Upper lobe of left lung (tissue), 6 donors: ENCODE measurements at regions not wholly inside any gene's neighbourhood (a gene's known extent, or its start where the extent isn't known, plus 50 kb on each side); places are given as distances from the start of the nearest gene placed in this dataset.

Experiments
- ATAC-seq, 2 donors: fragments of 200-7000 bp; cut with Tn5 transposase; one replicate each; pipeline ENCODE4 v1.9.1; 2022; ENCODE audit warnings: mild to moderate bottlenecking in 2 of 2, moderate library complexity in 2 of 2; ENCODE audit not compliant: low FRiP score in 2 of 2
- DNase-seq, 2 donors: peaks; one replicate each; pipeline ENCODE4 v3.0.0-alpha.2; 2019 to 2020
- H3K27ac ChIP-seq, 4 donors: fragments of 200-600 bp; sonication (generic); one replicate each; pipeline ENCODE4 v1.5.1; 2016 to 2019
- H3K27me3 ChIP-seq, 4 donors: fragments of 200-600 bp; sonication (generic); one replicate each; pipeline ENCODE4 v1.5.1; 2017 to 2019
- H3K36me3 ChIP-seq, 4 donors: fragments of 200-600 bp; sonication (generic); one replicate each; pipeline ENCODE4 v1.5.1; 2016 to 2019
- H3K4me1 ChIP-seq, 4 donors: fragments of 200-600 bp; sonication (generic); one replicate each; pipeline ENCODE4 v1.5.1; 2018 to 2019
- H3K4me3 ChIP-seq, 4 donors: fragments of 200-600 bp; sonication (generic); one replicate each; pipeline ENCODE4 v1.5.1; 2017 to 2019; ENCODE audit warnings: mild to moderate bottlenecking in 2 of 4, moderate library complexity in 1 of 4
- H3K9me3 ChIP-seq, 4 donors: fragments of 200-600 bp; sonication (generic); one replicate each; pipeline ENCODE4 v1.5.1; 2018 to 2019
- EP300 ChIP-seq, 4 donors: sonication (generic); formaldehyde crosslinking; IDR thresholded peaks; one replicate each; pipeline ENCODE4 v1.5.1; 2017; ENCODE audit warnings: antibody characterized with exemption in 4 of 4, control low read depth in 2 of 4
- POLR2A ChIP-seq, 4 donors: fragments of 450-650 bp; IDR thresholded peaks; one replicate each; pipeline ENCODE4 v1.5.1; 2016 to 2017; ENCODE audit warnings: antibody characterized with exemption in 4 of 4, mild to moderate bottlenecking in 2 of 4
- POLR2AphosphoS5 ChIP-seq, 2 donors: sonication (generic); formaldehyde crosslinking; IDR thresholded peaks; one replicate each; pipeline ENCODE4 v1.5.1; 2017; ENCODE audit warnings: antibody characterized with exemption in 2 of 2
- WGBS, 2 donors: methylation state at CpG; one replicate each; pipeline ENCODE4 v1.1.5; 2017 to 2018; 5-methylcytosine and 5-hydroxymethylcytosine counted together
- TF ChIP-seq, protein P1 (sequence below), 6 experiments: fragments of 450-650 bp in 4 of 6; fragments of 200-600 bp in 2 of 6; sonication (generic) in 2 of 6; IDR thresholded peaks; one replicate each; pipeline ENCODE4 v1.5.1; 2016 to 2019; ENCODE audit warnings: antibody characterized with exemption in 6 of 6
- donor health status: DM: no; HTN: no; CAD: no; lungs with moderate emphysema.
- donor health status: DM: no; HTN: yes; CAD: no; lungs with severe emphysema.

- no peak overlapping the region for H3K4me3 ChIP-seq
- no peaks in the 10 kb centered on the region for H3K9me3 ChIP-seq
- H3K4me1 ChIP-seq, result no peaks in the 10 kb centered on the region
- H3K27me3 ChIP-seq, result no peaks in the 10 kb centered on the region
- DNase-seq (no peak), ATAC-seq (no peak)
- no peaks in the 10 kb centered on the region for H3K36me3 ChIP-seq
- TF ChIP-seq POLR2A (IDR thresholded peaks at IDR 0.05) (no peak), POLR2AphosphoS5 (IDR thresholded peaks at IDR 0.05) (no peak), EP300 (IDR thresholded peaks at IDR 0.05) (no peak)
- TF ChIP-seq, protein P1, sequence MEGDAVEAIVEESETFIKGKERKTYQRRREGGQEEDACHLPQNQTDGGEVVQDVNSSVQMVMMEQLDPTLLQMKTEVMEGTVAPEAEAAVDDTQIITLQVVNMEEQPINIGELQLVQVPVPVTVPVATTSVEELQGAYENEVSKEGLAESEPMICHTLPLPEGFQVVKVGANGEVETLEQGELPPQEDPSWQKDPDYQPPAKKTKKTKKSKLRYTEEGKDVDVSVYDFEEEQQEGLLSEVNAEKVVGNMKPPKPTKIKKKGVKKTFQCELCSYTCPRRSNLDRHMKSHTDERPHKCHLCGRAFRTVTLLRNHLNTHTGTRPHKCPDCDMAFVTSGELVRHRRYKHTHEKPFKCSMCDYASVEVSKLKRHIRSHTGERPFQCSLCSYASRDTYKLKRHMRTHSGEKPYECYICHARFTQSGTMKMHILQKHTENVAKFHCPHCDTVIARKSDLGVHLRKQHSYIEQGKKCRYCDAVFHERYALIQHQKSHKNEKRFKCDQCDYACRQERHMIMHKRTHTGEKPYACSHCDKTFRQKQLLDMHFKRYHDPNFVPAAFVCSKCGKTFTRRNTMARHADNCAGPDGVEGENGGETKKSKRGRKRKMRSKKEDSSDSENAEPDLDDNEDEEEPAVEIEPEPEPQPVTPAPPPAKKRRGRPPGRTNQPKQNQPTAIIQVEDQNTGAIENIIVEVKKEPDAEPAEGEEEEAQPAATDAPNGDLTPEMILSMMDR (IDR thresholded peaks at IDR 0.05), result no peak
- no peak overlapping the region for H3K27ac ChIP-seq
- WGBS, 2 donors, result 52 to 58% methylated on average over 1 of the region's 1 CpG
Observed at GRCh38 chr6:67766057-67766456, 869.0 kb upstream of the ADGRB3 start.

DNA sequence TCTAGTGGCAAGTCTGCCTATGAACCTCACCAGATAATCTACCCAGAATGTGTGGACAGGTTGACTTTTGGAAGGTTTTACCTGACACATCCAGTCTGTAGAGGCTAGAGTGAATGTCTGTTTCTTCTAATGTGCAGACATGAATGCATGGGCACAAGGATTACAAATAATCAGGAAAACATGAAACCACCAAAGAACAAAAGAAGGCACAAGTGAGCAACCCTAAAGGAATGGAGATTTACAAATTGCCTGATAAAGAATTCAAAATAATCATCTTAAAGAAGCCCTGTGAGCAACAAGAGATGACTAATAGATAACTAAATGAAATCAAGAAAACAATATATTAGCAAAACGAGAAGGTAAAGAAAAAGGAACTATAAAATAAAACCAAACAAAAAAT lies 876.1 kb upstream of the ADGRB3 start:
- no peak for TF ChIP-seq POLR2A (IDR thresholded peaks at IDR 0.05)
- no peak for TF ChIP-seq POLR2AphosphoS5 (IDR thresholded peaks at IDR 0.05)
- TF ChIP-seq, protein P1 (IDR thresholded peaks at IDR 0.05), result no peak
- TF ChIP-seq EP300 (IDR thresholded peaks at IDR 0.05), result no peak
- Histone ChIP-seq H3K4me3 (no peak overlapping the region), H3K36me3 (no peaks in the 10 kb centered on the region), H3K9me3 (peaks cover 0 to 7% (median 1%) of the 10 kb centered on the region in 4 donors), H3K27me3 (no peaks in the 10 kb centered on the region), H3K27ac (no peak overlapping the region), H3K4me1 (no peaks in the 10 kb centered on the region)
- 67 to 76% methylated on average over 1 of the region's 1 CpG for WGBS, 2 donors
- ATAC-seq, result no peak
- DNase-seq, result no peak

DNA sequence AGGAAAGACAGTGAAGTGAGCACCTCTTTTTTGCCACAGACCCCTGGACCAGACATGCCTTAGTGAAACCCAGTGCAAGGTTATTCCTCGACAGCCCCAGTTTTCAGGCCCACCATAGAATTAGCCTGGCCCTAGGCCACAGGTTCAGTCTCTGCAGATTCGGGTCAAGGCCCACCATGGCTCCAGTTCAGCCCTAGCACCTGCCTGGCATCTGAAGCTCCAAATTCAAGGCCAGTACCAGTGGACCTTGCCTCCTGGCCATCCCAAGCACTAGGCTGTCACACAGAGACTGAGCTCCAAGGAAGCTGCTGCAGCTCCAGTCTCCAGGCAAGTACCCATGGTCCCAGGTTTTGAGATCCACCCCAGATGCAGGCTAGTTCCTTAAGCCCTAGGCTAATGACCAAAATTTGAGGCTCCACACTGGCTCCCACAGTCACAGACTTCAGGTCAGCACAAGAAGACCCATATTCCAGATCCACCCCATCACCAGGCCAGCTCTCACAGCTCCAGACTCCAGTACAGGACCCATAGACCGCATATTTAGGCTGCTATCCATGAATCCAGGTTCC lies 877.5 kb upstream of the ADGRB3 start:
- ATAC-seq (no peak), DNase-seq (no peak)
- no peak overlapping the region for H3K4me3 ChIP-seq
- H3K4me1 ChIP-seq, result no peaks in the 10 kb centered on the region
- H3K27ac ChIP-seq, result no peak overlapping the region
- TF ChIP-seq, protein P1 (IDR thresholded peaks at IDR 0.05), result no peak
- TF ChIP-seq POLR2AphosphoS5 (IDR thresholded peaks at IDR 0.05) (no peak), EP300 (IDR thresholded peaks at IDR 0.05) (no peak), POLR2A (IDR thresholded peaks at IDR 0.05) (no peak)
- no peaks in the 10 kb centered on the region for H3K27me3 ChIP-seq
- H3K36me3 ChIP-seq, result no peaks in the 10 kb centered on the region
- peaks cover 0 to 7% (median 1%) of the 10 kb centered on the region in 4 donors for H3K9me3 ChIP-seq
- WGBS, 2 donors, result 54 to 72% methylated on average over 2 to 3 of the region's 3 CpGs

GRCh38 chr6:67748521-67748920 lies 886.6 kb upstream of the ADGRB3 start:
- Histone ChIP-seq H3K4me3 (no peak overlapping the region), H3K36me3 (no peaks in the 10 kb centered on the region), H3K9me3 (no peaks in the 10 kb centered on the region), H3K27ac (no peak overlapping the region), H3K27me3 (no peaks in the 10 kb centered on the region), H3K4me1 (no peaks in the 10 kb centered on the region)
- no peak for DNase-seq
- TF ChIP-seq POLR2A (IDR thresholded peaks at IDR 0.05), result no peak
- no peak for ATAC-seq
- WGBS, 2 donors, result 86 to 89% methylated on average over 1 of the region's 1 CpG

GRCh38 chr6:67736816-67737215 lies 898.3 kb upstream of the ADGRB3 start:
- Histone ChIP-seq H3K9me3 (peaks cover 0 to 6% (median 1%) of the 10 kb centered on the region in 4 donors), H3K27ac (no peak overlapping the region), H3K36me3 (no peaks in the 10 kb centered on the region), H3K4me3 (no peak overlapping the region), H3K4me1 (no peaks in the 10 kb centered on the region), H3K27me3 (no peaks in the 10 kb centered on the region)
- DNase-seq (no peak), ATAC-seq (no peak)
- TF ChIP-seq POLR2A (IDR thresholded peaks at IDR 0.05), result no peak
- no peak for TF ChIP-seq EP300 (IDR thresholded peaks at IDR 0.05)
- TF ChIP-seq, protein P1 (IDR thresholded peaks at IDR 0.05), result no peak
- TF ChIP-seq POLR2AphosphoS5 (IDR thresholded peaks at IDR 0.05), result no peak
